ENCODE measurements at regions not wholly inside any gene's neighbourhood (a gene's known extent, or its start where the extent isn't known, plus 50 kb on each side); places are given as distances from the start of the nearest gene placed in this dataset.

DNA sequence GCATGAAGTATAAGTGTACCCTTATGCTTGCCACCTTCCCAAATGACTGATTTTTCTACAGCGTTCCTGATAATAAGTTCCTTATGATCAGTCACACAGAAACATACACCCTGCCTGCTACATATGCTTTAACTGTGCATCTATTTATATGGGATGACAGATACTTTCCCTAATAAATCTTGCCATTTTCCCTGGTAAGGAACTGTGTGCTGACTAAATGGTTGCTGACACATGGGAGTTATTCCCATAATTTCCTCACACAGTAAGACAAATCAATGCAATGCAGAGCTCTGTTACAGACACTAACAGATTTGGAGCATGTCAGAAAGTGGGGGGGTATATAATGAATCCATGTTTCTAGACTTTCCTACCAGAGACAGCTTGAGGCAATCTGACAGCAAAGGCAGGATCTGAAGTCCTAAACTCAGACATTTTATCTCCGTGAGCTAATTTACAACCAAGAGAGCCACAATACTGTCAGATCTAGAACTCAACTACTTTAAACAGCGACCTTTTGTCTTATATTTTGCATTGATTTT lies 86.9 kb upstream of the TCF12 start (continued):
- TF ChIP-seq, protein P1, sequence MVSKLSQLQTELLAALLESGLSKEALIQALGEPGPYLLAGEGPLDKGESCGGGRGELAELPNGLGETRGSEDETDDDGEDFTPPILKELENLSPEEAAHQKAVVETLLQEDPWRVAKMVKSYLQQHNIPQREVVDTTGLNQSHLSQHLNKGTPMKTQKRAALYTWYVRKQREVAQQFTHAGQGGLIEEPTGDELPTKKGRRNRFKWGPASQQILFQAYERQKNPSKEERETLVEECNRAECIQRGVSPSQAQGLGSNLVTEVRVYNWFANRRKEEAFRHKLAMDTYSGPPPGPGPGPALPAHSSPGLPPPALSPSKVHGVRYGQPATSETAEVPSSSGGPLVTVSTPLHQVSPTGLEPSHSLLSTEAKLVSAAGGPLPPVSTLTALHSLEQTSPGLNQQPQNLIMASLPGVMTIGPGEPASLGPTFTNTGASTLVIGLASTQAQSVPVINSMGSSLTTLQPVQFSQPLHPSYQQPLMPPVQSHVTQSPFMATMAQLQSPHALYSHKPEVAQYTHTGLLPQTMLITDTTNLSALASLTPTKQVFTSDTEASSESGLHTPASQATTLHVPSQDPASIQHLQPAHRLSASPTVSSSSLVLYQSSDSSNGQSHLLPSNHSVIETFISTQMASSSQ (IDR thresholded peaks at IDR 0.05; ENCODE audit: low read depth): no peak
- TF ChIP-seq, protein P1 (CRISPR knock-in tag; IDR thresholded peaks at IDR 0.05; ENCODE audit: borderline replicate concordance): no peak
- TF ChIP-seq ZNF546 (CRISPR knock-in tag; conservative IDR thresholded peaks at IDR 0.05) (no peak), ZNF839 (CRISPR knock-in tag; IDR thresholded peaks at IDR 0.05; ENCODE audit: borderline replicate concordance) (no peak), ZNF225 (CRISPR knock-in tag; IDR thresholded peaks at IDR 0.05) (no peak), DNMT3B (CRISPR knock-in tag; conservative IDR thresholded peaks at IDR 0.05) (no peak), ZNF75D (CRISPR knock-in tag; IDR thresholded peaks at IDR 0.05; ENCODE audit: borderline replicate concordance) (no peak), ZNF124 (CRISPR knock-in tag; IDR thresholded peaks at IDR 0.05) (no peak), FOXA3 (CRISPR knock-in tag; IDR thresholded peaks at IDR 0.05) (no peak), TAF1 (CRISPR knock-in tag; IDR thresholded peaks at IDR 0.05) (no peak)
- TF ChIP-seq, protein P2, sequence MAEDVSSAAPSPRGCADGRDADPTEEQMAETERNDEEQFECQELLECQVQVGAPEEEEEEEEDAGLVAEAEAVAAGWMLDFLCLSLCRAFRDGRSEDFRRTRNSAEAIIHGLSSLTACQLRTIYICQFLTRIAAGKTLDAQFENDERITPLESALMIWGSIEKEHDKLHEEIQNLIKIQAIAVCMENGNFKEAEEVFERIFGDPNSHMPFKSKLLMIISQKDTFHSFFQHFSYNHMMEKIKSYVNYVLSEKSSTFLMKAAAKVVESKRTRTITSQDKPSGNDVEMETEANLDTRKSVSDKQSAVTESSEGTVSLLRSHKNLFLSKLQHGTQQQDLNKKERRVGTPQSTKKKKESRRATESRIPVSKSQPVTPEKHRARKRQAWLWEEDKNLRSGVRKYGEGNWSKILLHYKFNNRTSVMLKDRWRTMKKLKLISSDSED (CRISPR knock-in tag; IDR thresholded peaks at IDR 0.05): no peak
- TF ChIP-seq, protein P3, sequence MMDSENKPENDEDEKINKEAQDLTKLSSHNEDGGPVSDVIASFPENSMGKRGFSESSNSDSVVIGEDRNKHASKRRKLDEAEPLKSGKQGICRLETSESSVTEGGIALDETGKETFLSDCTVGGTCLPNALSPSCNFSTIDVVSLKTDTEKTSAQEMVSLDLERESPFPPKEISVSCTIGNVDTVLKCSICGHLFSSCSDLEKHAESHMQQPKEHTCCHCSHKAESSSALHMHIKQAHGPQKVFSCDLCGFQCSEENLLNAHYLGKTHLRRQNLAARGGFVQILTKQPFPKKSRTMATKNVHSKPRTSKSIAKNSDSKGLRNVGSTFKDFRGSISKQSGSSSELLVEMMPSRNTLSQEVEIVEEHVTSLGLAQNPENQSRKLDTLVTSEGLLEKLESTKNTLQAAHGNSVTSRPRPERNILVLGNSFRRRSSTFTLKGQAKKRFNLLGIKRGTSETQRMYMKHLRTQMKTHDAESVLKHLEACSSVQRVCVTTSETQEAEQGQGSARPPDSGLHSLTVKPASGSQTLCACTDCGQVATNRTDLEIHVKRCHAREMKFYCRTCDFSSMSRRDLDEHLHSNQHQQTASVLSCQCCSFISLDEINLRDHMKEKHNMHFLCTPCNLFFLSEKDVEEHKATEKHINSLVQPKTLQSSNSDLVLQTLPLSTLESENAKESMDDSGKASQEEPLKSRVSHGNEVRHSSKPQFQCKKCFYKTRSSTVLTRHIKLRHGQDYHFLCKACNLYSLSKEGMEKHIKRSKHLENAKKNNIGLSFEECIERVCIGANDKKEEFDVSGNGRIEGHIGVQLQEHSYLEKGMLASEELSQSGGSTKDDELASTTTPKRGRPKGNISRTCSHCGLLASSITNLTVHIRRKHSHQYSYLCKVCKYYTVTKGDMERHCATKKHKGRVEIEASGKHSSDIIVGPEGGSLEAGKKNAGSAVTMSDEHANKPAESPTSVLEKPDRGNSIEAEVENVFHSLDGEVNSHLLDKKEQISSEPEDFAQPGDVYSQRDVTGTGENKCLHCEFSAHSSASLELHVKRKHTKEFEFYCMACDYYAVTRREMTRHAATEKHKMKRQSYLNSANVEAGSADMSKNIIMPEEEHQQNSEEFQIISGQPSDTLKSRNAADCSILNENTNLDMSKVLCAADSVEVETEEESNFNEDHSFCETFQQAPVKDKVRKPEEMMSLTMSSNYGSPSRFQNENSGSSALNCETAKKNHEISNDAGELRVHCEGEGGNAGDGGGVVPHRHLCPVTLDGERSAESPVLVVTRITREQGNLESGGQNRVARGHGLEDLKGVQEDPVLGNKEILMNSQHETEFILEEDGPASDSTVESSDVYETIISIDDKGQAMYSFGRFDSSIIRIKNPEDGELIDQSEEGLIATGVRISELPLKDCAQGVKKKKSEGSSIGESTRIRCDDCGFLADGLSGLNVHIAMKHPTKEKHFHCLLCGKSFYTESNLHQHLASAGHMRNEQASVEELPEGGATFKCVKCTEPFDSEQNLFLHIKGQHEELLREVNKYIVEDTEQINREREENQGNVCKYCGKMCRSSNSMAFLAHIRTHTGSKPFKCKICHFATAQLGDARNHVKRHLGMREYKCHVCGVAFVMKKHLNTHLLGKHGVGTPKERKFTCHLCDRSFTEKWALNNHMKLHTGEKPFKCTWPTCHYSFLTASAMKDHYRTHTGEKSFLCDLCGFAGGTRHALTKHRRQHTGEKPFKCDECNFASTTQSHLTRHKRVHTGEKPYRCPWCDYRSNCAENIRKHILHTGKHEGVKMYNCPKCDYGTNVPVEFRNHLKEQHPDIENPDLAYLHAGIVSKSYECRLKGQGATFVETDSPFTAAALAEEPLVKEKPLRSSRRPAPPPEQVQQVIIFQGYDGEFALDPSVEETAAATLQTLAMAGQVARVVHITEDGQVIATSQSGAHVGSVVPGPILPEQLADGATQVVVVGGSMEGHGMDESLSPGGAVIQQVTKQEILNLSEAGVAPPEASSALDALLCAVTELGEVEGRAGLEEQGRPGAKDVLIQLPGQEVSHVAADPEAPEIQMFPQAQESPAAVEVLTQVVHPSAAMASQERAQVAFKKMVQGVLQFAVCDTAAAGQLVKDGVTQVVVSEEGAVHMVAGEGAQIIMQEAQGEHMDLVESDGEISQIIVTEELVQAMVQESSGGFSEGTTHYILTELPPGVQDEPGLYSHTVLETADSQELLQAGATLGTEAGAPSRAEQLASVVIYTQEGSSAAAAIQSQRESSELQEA (CRISPR knock-in tag; IDR thresholded peaks at IDR 0.05; ENCODE audit: not compliant biosample characterization): no peak
- TF ChIP-seq, protein P4, sequence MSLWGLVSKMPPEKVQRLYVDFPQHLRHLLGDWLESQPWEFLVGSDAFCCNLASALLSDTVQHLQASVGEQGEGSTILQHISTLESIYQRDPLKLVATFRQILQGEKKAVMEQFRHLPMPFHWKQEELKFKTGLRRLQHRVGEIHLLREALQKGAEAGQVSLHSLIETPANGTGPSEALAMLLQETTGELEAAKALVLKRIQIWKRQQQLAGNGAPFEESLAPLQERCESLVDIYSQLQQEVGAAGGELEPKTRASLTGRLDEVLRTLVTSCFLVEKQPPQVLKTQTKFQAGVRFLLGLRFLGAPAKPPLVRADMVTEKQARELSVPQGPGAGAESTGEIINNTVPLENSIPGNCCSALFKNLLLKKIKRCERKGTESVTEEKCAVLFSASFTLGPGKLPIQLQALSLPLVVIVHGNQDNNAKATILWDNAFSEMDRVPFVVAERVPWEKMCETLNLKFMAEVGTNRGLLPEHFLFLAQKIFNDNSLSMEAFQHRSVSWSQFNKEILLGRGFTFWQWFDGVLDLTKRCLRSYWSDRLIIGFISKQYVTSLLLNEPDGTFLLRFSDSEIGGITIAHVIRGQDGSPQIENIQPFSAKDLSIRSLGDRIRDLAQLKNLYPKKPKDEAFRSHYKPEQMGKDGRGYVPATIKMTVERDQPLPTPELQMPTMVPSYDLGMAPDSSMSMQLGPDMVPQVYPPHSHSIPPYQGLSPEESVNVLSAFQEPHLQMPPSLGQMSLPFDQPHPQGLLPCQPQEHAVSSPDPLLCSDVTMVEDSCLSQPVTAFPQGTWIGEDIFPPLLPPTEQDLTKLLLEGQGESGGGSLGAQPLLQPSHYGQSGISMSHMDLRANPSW (CRISPR knock-in tag; IDR thresholded peaks at IDR 0.05; ENCODE audit: borderline replicate concordance): no peak
